Activated CD4-positive, alpha-beta T cell treated with anti-CD3 and anti-CD28 coated beads, Interleukin-2, amount 10 ng/mL, durations not matched to agents 7 days and 5 days (primary cell): ENCODE measurements at regions not wholly inside any gene's neighbourhood (a gene's known extent, or its start where the extent isn't known, plus 50 kb on each side); places are given as distances from the start of the nearest gene placed in this dataset.

ENCODE experiments used
- CTCF ChIA-PET: fragments of 350-600 bp; sonication (Branson Sonifier 250); formaldehyde crosslinking; loops from one replicate; lab custom pipeline; 2021; ENCODE audit warnings: antibody characterized with exemption; lab: Charles Lee
- POLR2A ChIA-PET: fragments of 350-600 bp; sonication (Branson Sonifier 250); formaldehyde crosslinking; loops from one replicate; lab custom pipeline; 2021; ENCODE audit warnings: antibody characterized with exemption; lab: Charles Lee
- DNase-seq: peaks from one replicate; pipeline ENCODE4 v3.0.0-alpha.2; 2020
- H3K27ac Mint-ChIP-seq: one replicate; pipeline ENCODE4 v1.8.0; 2021; ENCODE audit warnings: mild to moderate bottlenecking, moderate library complexity, mixed read lengths
- H3K27me3 Mint-ChIP-seq: one replicate; pipeline ENCODE4 v1.8.0; 2021; ENCODE audit warnings: mixed read lengths
- H3K36me3 Mint-ChIP-seq: one replicate; pipeline ENCODE4 v1.8.0; 2021; ENCODE audit warnings: low read depth, mixed read lengths
- H3K4me1 Mint-ChIP-seq: one replicate; pipeline ENCODE4 v1.8.0; 2021; ENCODE audit warnings: mixed read lengths
- H3K4me3 Mint-ChIP-seq: one replicate; pipeline ENCODE4 v1.8.0; 2021; ENCODE audit warnings: mild to moderate bottlenecking, moderate library complexity, mixed read lengths
- H3K9me3 Mint-ChIP-seq: one replicate; pipeline ENCODE4 v1.8.0; 2021; ENCODE audit warnings: mixed read lengths

GRCh38 chr10:10156917-10157600 lies 860.6 kb upstream of the CELF2 start:
- DNase-seq = no peak
- Mint-ChIP-seq H3K27ac (no peak overlapping the region), H3K4me3 (no peak overlapping the region), H3K27me3 (no peaks in the 10 kb centered on the region), H3K36me3 (no peaks in the 10 kb centered on the region), H3K4me1 (no peaks in the 10 kb centered on the region), H3K9me3 (peaks cover 9% of the 10 kb centered on the region)
- POLR2A ChIA-PET = no interaction called here
- CTCF ChIA-PET = no interaction called here

GRCh38 chr10:10160821-10161312 lies 856.8 kb upstream of the CELF2 start:
- Mint-ChIP-seq H3K36me3 (no peaks in the 10 kb centered on the region), H3K9me3 (peaks cover 9% of the 10 kb centered on the region), H3K27ac (no peak overlapping the region), H3K4me3 (no peak overlapping the region), H3K27me3 (no peaks in the 10 kb centered on the region), H3K4me1 (no peaks in the 10 kb centered on the region)
- DNase-seq = no peak
- POLR2A ChIA-PET = no interaction called here
- CTCF ChIA-PET = no interaction called here

DNA sequence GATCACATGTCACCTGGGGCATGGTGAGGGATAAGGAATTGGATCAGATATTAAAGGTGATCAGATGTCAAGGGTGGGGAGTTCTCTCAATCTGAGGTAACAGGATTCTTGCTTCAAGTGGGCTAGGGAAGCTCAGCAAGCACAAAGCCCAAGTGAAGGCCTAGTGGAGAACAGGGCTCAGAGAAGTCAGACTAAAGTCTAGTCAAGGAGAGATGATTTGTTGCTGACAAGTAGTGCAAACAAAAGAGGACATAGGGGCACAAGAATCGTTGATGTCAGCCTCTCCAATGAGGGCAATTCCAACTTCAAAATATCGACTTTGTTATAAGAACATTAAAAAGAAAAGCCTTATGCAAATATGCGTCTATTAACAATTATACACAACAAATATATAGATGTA lies 852.8 kb upstream of the CELF2 start:
- Mint-ChIP-seq H3K36me3 (no peaks in the 10 kb centered on the region), H3K9me3 (peaks cover 8% of the 10 kb centered on the region), H3K4me1 (no peaks in the 10 kb centered on the region), H3K27ac (no peak overlapping the region), H3K27me3 (peaks cover 2% of the 10 kb centered on the region), H3K4me3 (no peak overlapping the region)
- ChIA-PET POLR2A (no interaction called here), CTCF (no interaction called here)
- DNase-seq = no peak

DNA sequence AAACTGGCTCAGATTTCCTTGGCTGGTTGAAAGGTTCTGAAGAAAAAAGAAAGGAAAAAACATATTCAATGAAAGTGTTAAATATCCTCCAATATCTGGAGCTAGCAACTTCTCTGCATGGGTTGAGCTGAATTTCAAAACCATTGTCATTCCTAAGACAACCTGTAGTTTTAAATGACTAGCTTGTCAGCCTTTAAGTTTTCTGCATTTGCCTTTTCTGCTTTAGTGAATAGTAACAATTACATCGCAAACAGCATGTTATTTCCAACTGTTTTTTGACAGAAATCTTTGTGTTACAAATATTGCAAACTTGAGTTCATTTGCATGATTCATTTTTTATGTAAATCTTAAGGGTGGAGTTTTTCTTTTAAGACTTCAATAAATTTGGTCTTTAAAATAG lies 852.3 kb upstream of the CELF2 start:
- DNase-seq = no peak
- H3K9me3 Mint-ChIP-seq = peaks cover 3% of the 10 kb centered on the region
- CTCF ChIA-PET = no interaction called here
- H3K4me1 Mint-ChIP-seq = no peaks in the 10 kb centered on the region
- H3K27ac Mint-ChIP-seq = no peak overlapping the region
- H3K4me3 Mint-ChIP-seq = no peak overlapping the region
- no peaks in the 10 kb centered on the region for H3K36me3 Mint-ChIP-seq
- H3K27me3 Mint-ChIP-seq = peaks cover 2% of the 10 kb centered on the region
- POLR2A ChIA-PET = no interaction called here

- Mint-ChIP-seq H3K27me3 (no peaks in the 10 kb centered on the region), H3K9me3 (no peaks in the 10 kb centered on the region), H3K27ac (no peak overlapping the region), H3K4me3 (no peak overlapping the region), H3K4me1 (no peaks in the 10 kb centered on the region), H3K36me3 (no peaks in the 10 kb centered on the region)
- POLR2A ChIA-PET = no interaction called here
- CTCF ChIA-PET = no interaction called here
- no peak for DNase-seq
Measured at GRCh38 chr10:10178476-10178875, 839.2 kb upstream of the CELF2 start.

DNA sequence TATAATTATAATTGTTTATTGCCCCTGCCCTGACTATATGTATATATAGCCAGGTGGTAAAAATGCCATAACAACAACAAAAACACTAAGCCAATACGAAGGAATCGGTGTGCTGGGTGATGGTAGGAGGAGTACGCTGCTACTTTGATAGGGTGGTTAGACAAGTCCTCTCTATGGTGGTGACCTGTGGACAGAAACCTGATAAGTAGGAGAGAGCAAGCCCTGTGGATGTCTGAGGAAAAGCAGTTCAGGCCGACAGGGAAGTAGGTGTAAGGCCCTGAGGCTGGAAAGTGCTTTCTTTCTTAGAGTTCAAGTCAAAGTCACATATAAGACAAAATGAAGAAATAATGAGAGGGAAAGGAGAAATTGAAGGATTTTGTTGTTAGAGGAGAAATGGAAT lies 823.8 kb upstream of the CELF2 start:
- H3K36me3 Mint-ChIP-seq = no peaks in the 10 kb centered on the region
- H3K27me3 Mint-ChIP-seq = peaks cover 2% of the 10 kb centered on the region
- CTCF ChIA-PET = no interaction called here
- H3K9me3 Mint-ChIP-seq = no peaks in the 10 kb centered on the region
- no peak overlapping the region for H3K27ac Mint-ChIP-seq
- H3K4me3 Mint-ChIP-seq = no peak overlapping the region
- DNase-seq = no peak
- POLR2A ChIA-PET = no interaction called here
- H3K4me1 Mint-ChIP-seq = no peaks in the 10 kb centered on the region

DNA sequence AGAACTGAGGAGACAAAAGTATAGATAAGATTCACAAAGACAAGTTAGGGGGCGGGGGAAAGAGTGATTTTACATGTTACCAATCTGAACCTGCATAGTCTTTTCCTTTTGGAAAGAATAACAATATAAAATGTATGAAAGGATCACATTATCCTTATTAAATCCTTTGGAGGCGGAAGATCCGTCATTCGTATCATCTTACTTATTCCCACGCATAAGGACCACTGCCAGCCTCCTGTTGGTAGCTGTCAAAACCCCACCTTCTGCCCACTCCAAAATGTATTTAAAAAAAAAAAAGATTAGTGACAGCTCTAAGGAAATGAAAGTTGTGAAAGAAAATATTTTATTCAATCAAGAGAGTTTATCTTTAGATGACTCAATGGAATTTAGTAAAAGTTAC lies 821.0 kb upstream of the CELF2 start:
- Mint-ChIP-seq H3K36me3 (no peaks in the 10 kb centered on the region), H3K4me3 (no peak overlapping the region), H3K4me1 (no peaks in the 10 kb centered on the region), H3K27ac (no peak overlapping the region), H3K27me3 (no peaks in the 10 kb centered on the region), H3K9me3 (no peaks in the 10 kb centered on the region)
- DNase-seq = no peak
- ChIA-PET POLR2A (no interaction called here), CTCF (no interaction called here)

DNA sequence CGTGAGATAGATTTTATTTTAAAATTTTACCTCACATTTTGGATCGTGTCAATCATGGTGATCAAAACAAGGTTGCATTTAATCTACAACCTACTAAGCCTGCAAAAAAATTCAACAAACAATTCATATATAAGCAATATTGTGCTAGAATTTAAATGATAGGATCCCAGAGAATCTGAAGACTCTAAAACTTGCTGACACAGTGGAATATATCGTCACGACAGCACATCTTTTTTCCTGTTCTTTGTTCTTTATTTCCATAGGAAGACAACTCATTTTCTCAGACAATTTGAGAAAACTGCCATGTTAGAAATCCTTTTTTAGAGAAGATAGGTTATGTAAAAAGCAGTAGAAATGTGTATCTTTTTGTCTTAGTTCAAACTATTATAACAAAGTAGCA lies 820.2 kb upstream of the CELF2 start:
- CTCF ChIA-PET = no interaction called here
- DNase-seq = no peak
- no peaks in the 10 kb centered on the region for H3K4me1 Mint-ChIP-seq
- no peak overlapping the region for H3K27ac Mint-ChIP-seq
- POLR2A ChIA-PET = no interaction called here
- H3K36me3 Mint-ChIP-seq = no peaks in the 10 kb centered on the region
- no peaks in the 10 kb centered on the region for H3K9me3 Mint-ChIP-seq
- no peaks in the 10 kb centered on the region for H3K27me3 Mint-ChIP-seq
- no peak overlapping the region for H3K4me3 Mint-ChIP-seq

- CTCF ChIA-PET = interaction anchor here (0.6 kb wide), 1 partner anchor 36 kb away, joined by 3 read pairs; no protein-coding TSS in a partner anchor
- no peak overlapping the region for H3K27ac Mint-ChIP-seq
- DNase-seq = no peak
- no peaks in the 10 kb centered on the region for H3K4me1 Mint-ChIP-seq
- POLR2A ChIA-PET = no interaction called here
- peaks cover 2% of the 10 kb centered on the region for H3K9me3 Mint-ChIP-seq
- no peak overlapping the region for H3K4me3 Mint-ChIP-seq
- no peaks in the 10 kb centered on the region for H3K27me3 Mint-ChIP-seq
- H3K36me3 Mint-ChIP-seq = no peaks in the 10 kb centered on the region
Measured at GRCh38 chr10:10198363-10198762, 819.3 kb upstream of the CELF2 start.

- H3K4me3 Mint-ChIP-seq = no peak overlapping the region
- no peaks in the 10 kb centered on the region for H3K4me1 Mint-ChIP-seq
- H3K27ac Mint-ChIP-seq = no peak overlapping the region
- POLR2A ChIA-PET = no interaction called here
- H3K9me3 Mint-ChIP-seq = peaks cover 5% of the 10 kb centered on the region
- CTCF ChIA-PET = no interaction called here
- no peak for DNase-seq
- no peaks in the 10 kb centered on the region for H3K27me3 Mint-ChIP-seq
- no peaks in the 10 kb centered on the region for H3K36me3 Mint-ChIP-seq
Measured at GRCh38 chr10:10204415-10204814, 813.3 kb upstream of the CELF2 start.

DNA sequence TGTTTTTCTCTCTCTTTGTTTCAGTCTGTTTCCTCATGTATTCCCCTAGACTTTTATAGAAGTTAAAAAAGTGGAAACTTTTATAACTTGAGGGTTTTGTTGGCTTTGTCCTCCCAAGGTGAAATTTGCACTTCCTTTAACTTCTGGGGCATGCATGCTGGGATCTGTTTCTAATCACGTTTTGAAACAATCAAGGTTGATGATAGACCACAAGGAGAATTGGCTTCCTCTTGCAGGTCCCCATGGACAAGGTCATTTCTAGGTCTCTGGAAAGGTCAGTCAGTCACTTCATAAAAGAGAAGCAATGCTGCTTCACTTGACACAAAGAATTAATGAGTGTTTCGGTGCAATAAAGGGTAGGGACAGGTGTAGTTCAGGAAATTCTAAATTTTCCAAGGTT lies 811.8 kb upstream of the CELF2 start:
- Mint-ChIP-seq H3K4me3 (no peak overlapping the region), H3K27ac (no peak overlapping the region), H3K4me1 (no peaks in the 10 kb centered on the region), H3K9me3 (peaks cover 5% of the 10 kb centered on the region), H3K36me3 (no peaks in the 10 kb centered on the region), H3K27me3 (no peaks in the 10 kb centered on the region)
- ChIA-PET POLR2A (no interaction called here), CTCF (no interaction called here)
- no peak for DNase-seq

DNA sequence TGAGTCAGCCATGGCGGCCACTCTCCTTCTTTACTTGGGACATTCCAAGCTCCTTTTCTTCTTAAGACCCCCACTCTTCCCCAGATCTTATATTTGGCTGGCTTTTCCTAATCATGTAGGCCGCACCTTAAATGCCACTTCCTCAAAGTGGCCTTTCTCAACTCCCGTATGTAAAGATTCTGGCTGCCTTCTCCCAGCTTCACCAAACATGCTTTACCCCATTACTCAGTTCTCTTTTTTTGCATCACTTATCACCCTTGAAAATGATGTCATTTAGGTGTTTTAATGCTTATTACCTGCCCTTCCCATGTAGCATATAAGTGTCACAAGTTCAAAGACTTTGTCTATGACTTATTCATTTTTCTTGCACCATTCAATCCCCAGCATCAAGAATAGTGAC lies 810.1 kb upstream of the CELF2 start:
- CTCF ChIA-PET = no interaction called here

DNA sequence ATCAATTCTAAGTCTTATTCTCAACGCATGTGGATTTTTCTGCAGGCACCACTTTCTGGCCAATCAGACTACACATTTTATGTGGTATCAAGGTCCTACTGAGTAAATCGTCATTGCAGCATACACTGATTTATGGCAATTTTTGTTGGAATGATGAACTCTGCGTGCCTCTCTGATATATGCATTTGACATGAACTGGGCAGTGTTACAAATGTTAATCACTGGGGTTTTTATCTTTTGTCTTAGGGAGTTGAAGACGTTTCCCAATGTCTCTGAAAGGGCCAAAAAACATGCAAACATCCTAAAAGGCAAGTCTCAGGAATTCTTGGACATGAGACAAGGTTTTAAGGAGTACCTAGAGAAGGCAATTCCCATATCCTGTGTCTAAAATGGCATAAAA lies 809.5 kb upstream of the CELF2 start:
- H3K27me3 Mint-ChIP-seq = no peaks in the 10 kb centered on the region
- no peaks in the 10 kb centered on the region for H3K4me1 Mint-ChIP-seq
- peaks cover 3% of the 10 kb centered on the region for H3K9me3 Mint-ChIP-seq
- no peak overlapping the region for H3K4me3 Mint-ChIP-seq
- no peak overlapping the region for H3K27ac Mint-ChIP-seq
- POLR2A ChIA-PET = no interaction called here
- CTCF ChIA-PET = no interaction called here
- no peaks in the 10 kb centered on the region for H3K36me3 Mint-ChIP-seq
- DNase-seq = no peak

More for the DNA sequence above, 810.1 kb upstream of the CELF2 start:
- no peak overlapping the region for H3K4me3 Mint-ChIP-seq
- no peaks in the 10 kb centered on the region for H3K27me3 Mint-ChIP-seq
- H3K9me3 Mint-ChIP-seq = peaks cover 5% of the 10 kb centered on the region
- H3K36me3 Mint-ChIP-seq = no peaks in the 10 kb centered on the region
- H3K4me1 Mint-ChIP-seq = no peaks in the 10 kb centered on the region
- DNase-seq = no peak
- H3K27ac Mint-ChIP-seq = no peak overlapping the region
- POLR2A ChIA-PET = no interaction called here

DNA sequence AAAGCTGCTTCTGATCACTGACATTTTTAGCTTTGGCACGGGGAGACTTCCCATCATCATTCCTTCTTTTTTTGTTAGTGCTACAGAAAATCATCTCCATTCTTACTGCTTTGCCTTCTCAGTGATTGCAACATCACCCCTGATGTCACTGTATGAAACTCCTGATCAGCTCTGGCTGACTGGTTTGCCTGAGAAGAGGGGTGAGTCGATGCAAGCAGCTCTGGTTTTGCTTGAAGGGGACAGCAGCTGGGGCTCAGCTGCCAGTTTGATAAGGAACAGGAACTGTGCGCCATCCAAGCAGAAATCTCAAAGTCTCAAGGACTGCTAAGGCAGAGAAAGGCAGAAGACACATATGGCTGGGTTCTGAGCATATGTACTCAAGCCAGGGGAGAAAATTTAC lies 808.5 kb upstream of the CELF2 start:
- no peaks in the 10 kb centered on the region for H3K27me3 Mint-ChIP-seq
- ChIA-PET CTCF (no interaction called here), POLR2A (no interaction called here)
- DNase-seq = no peak
- H3K4me3 Mint-ChIP-seq = no peak overlapping the region
- no peak overlapping the region for H3K27ac Mint-ChIP-seq
- H3K36me3 Mint-ChIP-seq = no peaks in the 10 kb centered on the region
- peaks cover 2% of the 10 kb centered on the region for H3K4me1 Mint-ChIP-seq
- peaks cover 3% of the 10 kb centered on the region for H3K9me3 Mint-ChIP-seq
